DOHH2 (cell line): ENCODE measurements at regions not wholly inside any gene's neighbourhood (a gene's known extent, or its start where the extent isn't known, plus 50 kb on each side); places are given as distances from the start of the nearest gene placed in this dataset.

Experiments
- H3F3A ChIP-seq: fragments of 200-600 bp; sonication (generic), shearing (Covaris generic); 2 replicates; pipeline ENCODE4 v1.6.0; 2016; ENCODE audit warnings: antibody characterized with exemption, mild to moderate bottlenecking; ENCODE audit not compliant: control insufficient read depth, insufficient read depth
- H3K27ac ChIP-seq: fragments of 200-600 bp; sonication (generic); 2 replicates; pipeline ENCODE4 v1.5.1; 2014; ENCODE audit warnings: low read depth, mild to moderate bottlenecking, low read length, moderate library complexity
- H3K27me3 ChIP-seq: fragments of 200-600 bp; sonication (generic); 2 replicates; pipeline ENCODE4 v1.6.1; 2014; ENCODE audit warnings: mild to moderate bottlenecking, low read length, mixed read lengths; ENCODE audit not compliant: control insufficient read depth
- H3K36me3 ChIP-seq: fragments of 200-600 bp; sonication (generic); 2 replicates; pipeline ENCODE4 v1.6.1; 2014; ENCODE audit warnings: mild to moderate bottlenecking, low read length, moderate library complexity, mixed read lengths; ENCODE audit not compliant: control insufficient read depth
- H3K4me1 ChIP-seq: fragments of 200-600 bp; sonication (generic); 2 replicates; pipeline ENCODE4 v1.6.1; 2014; ENCODE audit warnings: mild to moderate bottlenecking, low read length, mixed read lengths; ENCODE audit not compliant: control insufficient read depth
- H3K4me2 ChIP-seq: fragments of 200-600 bp; sonication (generic); 2 replicates; pipeline ENCODE4 v1.6.0; 2014; ENCODE audit warnings: mild to moderate bottlenecking, low read length, moderate library complexity
- H3K4me3 ChIP-seq: fragments of 200-600 bp; sonication (generic); 2 replicates; pipeline ENCODE4 v1.5.1; 2014; ENCODE audit warnings: mild to moderate bottlenecking, low read length, mixed read lengths
- H3K79me2 ChIP-seq: fragments of 200-600 bp; sonication (generic); 2 replicates; pipeline ENCODE4 v1.6.1; 2014; ENCODE audit warnings: mild to moderate bottlenecking, low read length, mixed read lengths; ENCODE audit not compliant: control insufficient read depth
- H3K9me2 ChIP-seq: fragments of 200-600 bp; sonication (generic); replicated peaks from 2 replicates; pipeline ENCODE4 v1.6.1; 2014; ENCODE audit warnings: mild to moderate bottlenecking, low read length, mixed read lengths; ENCODE audit not compliant: control insufficient read depth
- H3K9me3 ChIP-seq: fragments of 200-600 bp; sonication (generic); 2 replicates; pipeline ENCODE4 v1.6.1; 2014; ENCODE audit warnings: antibody characterized with exemption, low read length, mixed read lengths; ENCODE audit not compliant: control insufficient read depth, insufficient read depth
- H4K20me1 ChIP-seq: fragments of 200-600 bp; sonication (generic); 2 replicates; pipeline ENCODE4 v1.6.0; 2014; ENCODE audit warnings: low read depth, mild to moderate bottlenecking, antibody characterized with exemption, low read length, moderate library complexity; ENCODE audit not compliant: control insufficient read depth, insufficient read depth
- CTCF ChIP-seq: fragments of 200-600 bp; sonication (generic); IDR thresholded peaks from one replicate; pipeline ENCODE4 v1.5.1; 2014; ENCODE audit warnings: antibody characterized with exemption, mild to moderate bottlenecking, low read depth, low read length; ENCODE audit not compliant: poor library complexity, severe bottlenecking
- EZH2phosphoT487 ChIP-seq: fragments of 200-600 bp; sonication (generic); IDR thresholded peaks from 2 replicates; pipeline ENCODE4 v1.6.1; 2017; ENCODE audit warnings: borderline replicate concordance, mild to moderate bottlenecking, antibody characterized with exemption, low read length, moderate library complexity, mixed read lengths

- Histone ChIP-seq H3K4me1 (peaks cover 5% of the 10 kb centered on the region), H3K9me2 (no peaks in the 10 kb centered on the region), H3K27ac (no peak overlapping the region), H3K27me3 (no peaks in the 10 kb centered on the region), H3K9me3 (no peaks in the 10 kb centered on the region), H3K36me3 (no peaks in the 10 kb centered on the region), H3F3A (no peaks in the 10 kb centered on the region), H3K4me3 (no peak overlapping the region), H3K79me2 (no peaks in the 10 kb centered on the region), H3K4me2 (no peak overlapping the region), H4K20me1 (no peaks in the 10 kb centered on the region)
- no peak for TF ChIP-seq CTCF
- no peak for TF ChIP-seq EZH2phosphoT487
Observed at GRCh38 chr14:37970696-37971095, 237.0 kb upstream of the SSTR1 start.

- no peaks in the 10 kb centered on the region for H3K9me3 ChIP-seq
- H3K9me2 ChIP-seq, result no peaks in the 10 kb centered on the region
- no peaks in the 10 kb centered on the region for H4K20me1 ChIP-seq
- peaks cover 5% of the 10 kb centered on the region for H3K4me1 ChIP-seq
- no peak overlapping the region for H3K4me2 ChIP-seq
- H3K27me3 ChIP-seq, result no peaks in the 10 kb centered on the region
- no peaks in the 10 kb centered on the region for H3K79me2 ChIP-seq
- no peak overlapping the region for H3K4me3 ChIP-seq
- no peaks in the 10 kb centered on the region for H3K36me3 ChIP-seq
- no peaks in the 10 kb centered on the region for H3F3A ChIP-seq
- H3K27ac ChIP-seq, result no peak overlapping the region
- TF ChIP-seq EZH2phosphoT487 (no peak), CTCF (no peak)
Observed at GRCh38 chr14:37972941-37973887, 234.5 kb upstream of the SSTR1 start.

- TF ChIP-seq CTCF (no peak), EZH2phosphoT487 (no peak)
- no peaks in the 10 kb centered on the region for H4K20me1 ChIP-seq
Observed at GRCh38 chr14:37974421-37974820, 233.3 kb upstream of the SSTR1 start.

More at GRCh38 chr14:37974421-37974820, 233.3 kb upstream of the SSTR1 start:
- H3K27me3 ChIP-seq, result no peaks in the 10 kb centered on the region
- no peaks in the 10 kb centered on the region for H3K9me3 ChIP-seq
- no peaks in the 10 kb centered on the region for H3K9me2 ChIP-seq
- no peaks in the 10 kb centered on the region for H3K36me3 ChIP-seq
- no peaks in the 10 kb centered on the region for H3F3A ChIP-seq
- no peak overlapping the region for H3K4me2 ChIP-seq
- peaks cover 5% of the 10 kb centered on the region for H3K4me1 ChIP-seq
- H3K79me2 ChIP-seq, result no peaks in the 10 kb centered on the region
- no peak overlapping the region for H3K27ac ChIP-seq
- H3K4me3 ChIP-seq, result no peak overlapping the region
